ENCODE measurements at regions not wholly inside any gene's neighbourhood (a gene's known extent, or its start where the extent isn't known, plus 50 kb on each side); places are given as distances from the start of the nearest gene placed in this dataset.

GRCh38 chr10:109071539-109071938 is 851.8 kb downstream of the XPNPEP1 start:
- no TSS peak for BruUV-seq (replicated peaks)
- H3K27me3 ChIP-seq (replicated peaks; ENCODE audit: control insufficient read depth, insufficient read depth, low read length), result no peaks in the 10 kb centered on the region
- POLR2A ChIA-PET, result no interaction called here
- Mint-ChIP-seq H3K4me3 (ENCODE audit: unreplicated experiment) (no peak overlapping the region), H3K27me3 (ENCODE audit: insufficient read depth, unreplicated experiment) (no peaks in the 10 kb centered on the region), H3K27ac (ENCODE audit: unreplicated experiment) (peak overlapping the region; percentile 10), H3K36me3 (ENCODE audit: insufficient read depth, unreplicated experiment) (no peaks in the 10 kb centered on the region), H3K4me1 (ENCODE audit: low read depth, unreplicated experiment) (peaks cover 9% of the 10 kb centered on the region), H3K9me3 (ENCODE audit: unreplicated experiment) (peaks cover 3% of the 10 kb centered on the region)
- TF ChIP-seq CTCF (IDR thresholded peaks at IDR 0.05; ENCODE audit: insufficient read depth in 1 of 2, low read depth in 1 of 2, low read length in 1 of 2, severe bottlenecking in 1 of 2, unreplicated experiment in 1 of 2), result no peak
- no peak for DNase-seq
- H3K36me3 ChIP-seq (ENCODE audit: control insufficient read depth, insufficient read depth, low read length), result no peaks in the 10 kb centered on the region
- peaks cover 6% of the 10 kb centered on the region; the same call in 1 of the 2 replicates for H3K4me1 ChIP-seq
- H3K4me3 ChIP-seq (ENCODE audit: low read depth, low read length), result no peak overlapping the region
- CTCF ChIA-PET, result no interaction called here
- intact Hi-C loops (cut with micrococcal nuclease; ENCODE audit: unreplicated experiment), result no loop called here
- H3K9me3 ChIP-seq, result no peaks in the 10 kb centered on the region

GRCh38 chr10:109070492-109070891 is 852.8 kb downstream of the XPNPEP1 start:
- no TSS peak for BruUV-seq (replicated peaks)
- Mint-ChIP-seq H3K27ac (ENCODE audit: unreplicated experiment) (no peak overlapping the region), H3K9me3 (ENCODE audit: unreplicated experiment) (peaks cover 10% of the 10 kb centered on the region), H3K27me3 (ENCODE audit: insufficient read depth, unreplicated experiment) (no peaks in the 10 kb centered on the region), H3K4me3 (ENCODE audit: unreplicated experiment) (no peak overlapping the region), H3K4me1 (ENCODE audit: low read depth, unreplicated experiment) (peaks cover 9% of the 10 kb centered on the region), H3K36me3 (ENCODE audit: insufficient read depth, unreplicated experiment) (no peaks in the 10 kb centered on the region)
- ChIA-PET CTCF (no interaction called here), POLR2A (interaction anchor here (0.6 kb wide), 1 partner anchor 1947 kb away, joined by 7 read pairs; no protein-coding TSS in a partner anchor)
- peaks cover 6% of the 10 kb centered on the region; the same call in 1 of the 2 replicates for H3K4me1 ChIP-seq
- no peak overlapping the region for H3K4me3 ChIP-seq (ENCODE audit: low read depth, low read length)
- no peaks in the 10 kb centered on the region for H3K9me3 ChIP-seq
- no peaks in the 10 kb centered on the region for H3K36me3 ChIP-seq (ENCODE audit: control insufficient read depth, insufficient read depth, low read length)
- intact Hi-C loops (cut with micrococcal nuclease; ENCODE audit: unreplicated experiment), result no loop called here
- TF ChIP-seq CTCF (IDR thresholded peaks at IDR 0.05; ENCODE audit: insufficient read depth in 1 of 2, low read depth in 1 of 2, low read length in 1 of 2, severe bottlenecking in 1 of 2, unreplicated experiment in 1 of 2), result no peak
- H3K27me3 ChIP-seq (replicated peaks; ENCODE audit: control insufficient read depth, insufficient read depth, low read length), result no peaks in the 10 kb centered on the region
- DNase-seq, result no peak

GRCh38 chr10:109067031-109067430 is 856.3 kb downstream of the XPNPEP1 start:
- Mint-ChIP-seq H3K4me3 (ENCODE audit: unreplicated experiment) (no peak overlapping the region), H3K36me3 (ENCODE audit: insufficient read depth, unreplicated experiment) (no peaks in the 10 kb centered on the region), H3K27me3 (ENCODE audit: insufficient read depth, unreplicated experiment) (no peaks in the 10 kb centered on the region), H3K27ac (ENCODE audit: unreplicated experiment) (no peak overlapping the region), H3K4me1 (ENCODE audit: low read depth, unreplicated experiment) (peaks cover 9% of the 10 kb centered on the region), H3K9me3 (ENCODE audit: unreplicated experiment) (peaks cover 10% of the 10 kb centered on the region)
- intact Hi-C loops (cut with micrococcal nuclease; ENCODE audit: unreplicated experiment), result no loop called here
- Histone ChIP-seq H3K4me1 (peaks cover 6% of the 10 kb centered on the region; the same call in 1 of the 2 replicates), H3K36me3 (ENCODE audit: control insufficient read depth, insufficient read depth, low read length) (no peaks in the 10 kb centered on the region), H3K27me3 (replicated peaks; ENCODE audit: control insufficient read depth, insufficient read depth, low read length) (no peaks in the 10 kb centered on the region), H3K9me3 (no peaks in the 10 kb centered on the region), H3K4me3 (ENCODE audit: low read depth, low read length) (no peak overlapping the region)
- BruUV-seq (replicated peaks), result no TSS peak
- ChIA-PET POLR2A (no interaction called here), CTCF (no interaction called here)
- DNase-seq, result no peak
- TF ChIP-seq CTCF (IDR thresholded peaks at IDR 0.05; ENCODE audit: insufficient read depth in 1 of 2, low read depth in 1 of 2, low read length in 1 of 2, severe bottlenecking in 1 of 2, unreplicated experiment in 1 of 2), result no peak
